ENCODE measurements at regions not wholly inside any gene's neighbourhood (a gene's known extent, or its start where the extent isn't known, plus 50 kb on each side); places are given as distances from the start of the nearest gene placed in this dataset.
"Not testable (repeated sequence)": the region's sequence is repeated elsewhere in the genome, so short reads cannot be mapped to it uniquely, and the experiment has no call there.

GRCh38 chr3:193033226-193033780, 115.6 kb upstream of the MB21D2 start:
- Histone ChIP-seq H3K27ac (no peak overlapping the region), H3K4me1 (no peaks in the 10 kb centered on the region), H3K36me3 (no peaks in the 10 kb centered on the region), H3K27me3 (ENCODE audit: low read depth) (no peaks in the 10 kb centered on the region), H3K9me3 (no peaks in the 10 kb centered on the region), H3K4me3 (no peak overlapping the region)
- TF ChIP-seq, protein P1, sequence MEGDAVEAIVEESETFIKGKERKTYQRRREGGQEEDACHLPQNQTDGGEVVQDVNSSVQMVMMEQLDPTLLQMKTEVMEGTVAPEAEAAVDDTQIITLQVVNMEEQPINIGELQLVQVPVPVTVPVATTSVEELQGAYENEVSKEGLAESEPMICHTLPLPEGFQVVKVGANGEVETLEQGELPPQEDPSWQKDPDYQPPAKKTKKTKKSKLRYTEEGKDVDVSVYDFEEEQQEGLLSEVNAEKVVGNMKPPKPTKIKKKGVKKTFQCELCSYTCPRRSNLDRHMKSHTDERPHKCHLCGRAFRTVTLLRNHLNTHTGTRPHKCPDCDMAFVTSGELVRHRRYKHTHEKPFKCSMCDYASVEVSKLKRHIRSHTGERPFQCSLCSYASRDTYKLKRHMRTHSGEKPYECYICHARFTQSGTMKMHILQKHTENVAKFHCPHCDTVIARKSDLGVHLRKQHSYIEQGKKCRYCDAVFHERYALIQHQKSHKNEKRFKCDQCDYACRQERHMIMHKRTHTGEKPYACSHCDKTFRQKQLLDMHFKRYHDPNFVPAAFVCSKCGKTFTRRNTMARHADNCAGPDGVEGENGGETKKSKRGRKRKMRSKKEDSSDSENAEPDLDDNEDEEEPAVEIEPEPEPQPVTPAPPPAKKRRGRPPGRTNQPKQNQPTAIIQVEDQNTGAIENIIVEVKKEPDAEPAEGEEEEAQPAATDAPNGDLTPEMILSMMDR (IDR thresholded peaks at IDR 0.05), result no peak
- intact Hi-C loops (cut with DNase I), result no loop called here
- ATAC-seq, result no peak
- DNase-seq, result no peak

GRCh38 chr3:193037828-193038227, 120.2 kb upstream of the MB21D2 start:
- H3K27me3 ChIP-seq (ENCODE audit: low read depth); H3K36me3 ChIP-seq; intact Hi-C loops (cut with DNase I); H3K4me3 ChIP-seq; DNase-seq; ATAC-seq; H3K9me3 ChIP-seq; H3K4me1 ChIP-seq; H3K27ac ChIP-seq: not testable (repeated sequence)

DNA sequence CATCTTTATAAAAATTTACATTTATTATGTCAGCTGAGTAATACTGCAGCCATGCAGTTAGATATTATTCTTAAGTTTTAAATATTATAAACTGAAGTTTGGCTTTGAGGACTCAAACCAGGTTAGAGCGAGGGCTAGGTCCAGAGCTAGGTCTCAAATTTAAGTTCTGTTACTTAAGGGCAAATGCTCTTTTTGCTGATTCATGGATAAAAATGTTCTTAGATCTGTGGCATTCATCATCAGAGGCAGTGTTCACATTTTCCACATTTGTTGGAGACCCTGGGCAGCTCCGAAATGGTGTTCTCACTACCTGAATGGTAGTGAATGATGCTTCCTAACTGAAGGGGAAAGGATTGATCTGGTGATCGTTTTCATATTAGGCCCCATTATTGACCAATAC, 121.4 kb upstream of the MB21D2 start:
- intact Hi-C loops (cut with DNase I), result no loop called here
- TF ChIP-seq, protein P1 (IDR thresholded peaks at IDR 0.05), result no peak
- ATAC-seq, result no peak

DNA sequence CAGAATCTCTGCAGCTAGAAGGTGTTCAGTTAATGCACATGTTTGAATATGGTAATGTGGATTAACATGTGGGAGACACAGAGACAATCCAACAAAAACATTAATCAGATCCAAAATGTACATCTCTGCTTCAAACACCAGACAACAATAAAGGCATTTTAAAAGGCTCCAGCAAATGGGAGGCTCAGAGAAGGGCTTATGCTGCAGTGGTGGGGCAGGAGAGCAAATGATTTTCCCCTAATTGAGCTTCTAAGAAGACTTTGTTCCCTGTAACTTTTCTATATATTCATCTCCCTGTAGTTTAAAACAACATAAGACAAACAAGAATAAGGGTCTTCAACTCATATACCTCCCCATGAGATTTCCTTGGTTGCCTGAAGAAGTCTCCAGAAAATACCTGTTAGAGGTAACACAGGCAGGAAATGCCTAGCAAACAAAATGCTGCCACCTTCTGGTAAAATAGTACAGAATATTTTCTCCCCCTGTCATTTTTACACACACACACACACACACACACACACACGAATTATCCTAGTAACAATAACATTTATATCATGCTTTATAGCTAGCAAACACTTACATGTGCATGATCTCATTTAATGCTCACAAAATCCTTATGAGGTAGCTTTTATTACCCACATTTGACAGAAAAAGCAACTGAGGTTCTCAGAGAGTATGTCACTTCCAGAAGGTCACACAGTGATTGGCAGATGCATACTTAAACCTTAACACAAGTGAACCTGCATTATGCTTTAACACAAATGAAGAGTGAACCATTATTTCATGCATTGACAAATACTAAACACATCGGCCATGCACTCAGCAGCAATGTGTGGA, 123.4 kb upstream of the MB21D2 start:
- DNase-seq (no peak), ATAC-seq (peak in 1 of 2 donors; percentile 55)
- H3K4me1 ChIP-seq, result no peaks in the 10 kb centered on the region
- H3K36me3 ChIP-seq, result no peaks in the 10 kb centered on the region
- intact Hi-C loops (cut with DNase I), result loop anchor here (5.0 kb wide), 1 partner anchor 224 kb away; no protein-coding TSS in a partner anchor
- H3K9me3 ChIP-seq, result no peaks in the 10 kb centered on the region
- no peak overlapping the region for H3K4me3 ChIP-seq
- no peaks in the 10 kb centered on the region for H3K27me3 ChIP-seq (ENCODE audit: low read depth)
- TF ChIP-seq, protein P1 (IDR thresholded peaks at IDR 0.05), result peak; percentile 42
- H3K27ac ChIP-seq, result no peak overlapping the region

More for the DNA sequence above, 121.4 kb upstream of the MB21D2 start:
- Histone ChIP-seq H3K9me3 (no peaks in the 10 kb centered on the region), H3K27ac (no peak overlapping the region), H3K27me3 (ENCODE audit: low read depth) (no peaks in the 10 kb centered on the region), H3K4me1 (no peaks in the 10 kb centered on the region), H3K4me3 (no peak overlapping the region), H3K36me3 (no peaks in the 10 kb centered on the region)
- no peak for DNase-seq

- Histone ChIP-seq H3K36me3 (no peaks in the 10 kb centered on the region), H3K27me3 (ENCODE audit: low read depth) (no peaks in the 10 kb centered on the region)
- TF ChIP-seq, protein P1 (IDR thresholded peaks at IDR 0.05), result no peak
Observed at GRCh38 chr3:193046371-193046770, 128.7 kb upstream of the MB21D2 start.

GRCh38 chr3:193047461-193047860, 129.8 kb upstream of the MB21D2 start:
- H3K36me3 ChIP-seq; H3K9me3 ChIP-seq; H3K4me3 ChIP-seq; H3K4me1 ChIP-seq; ATAC-seq; intact Hi-C loops (cut with DNase I); H3K27ac ChIP-seq; H3K27me3 ChIP-seq (ENCODE audit: low read depth); DNase-seq: not testable (repeated sequence)

More at GRCh38 chr3:193046371-193046770, 128.7 kb upstream of the MB21D2 start:
- intact Hi-C loops (cut with DNase I), result no loop called here
- Histone ChIP-seq H3K27ac (no peak overlapping the region), H3K4me1 (no peaks in the 10 kb centered on the region), H3K9me3 (no peaks in the 10 kb centered on the region), H3K4me3 (no peak overlapping the region)
- ATAC-seq (no peak), DNase-seq (no peak)

Data from lower lobe of right lung (tissue), 2 donors.